PFSK-1 (cell line): ENCODE measurements at regions not wholly inside any gene's neighbourhood (a gene's known extent, or its start where the extent isn't known, plus 50 kb on each side); places are given as distances from the start of the nearest gene placed in this dataset.

Experiments used
- FOXP2 ChIP-seq: optimal IDR thresholded peaks from 2 replicates; pipeline ENCODE3; 2011; ENCODE audit warnings: borderline replicate concordance, control low read depth, inconsistent platforms; ENCODE audit not compliant: insufficient read depth; ENCODE audit errors: extremely low read length, extremely low read depth
- POLR2AphosphoS5 ChIP-seq: IDR thresholded peaks from 2 replicates; pipeline ENCODE4 v1.6.1; 2012; ENCODE audit warnings: low read depth, mild to moderate bottlenecking, control low read depth, low read length, moderate library complexity
- SIN3A ChIP-seq: IDR thresholded peaks from 2 replicates; pipeline ENCODE4 v1.6.1; 2012; ENCODE audit warnings: mild to moderate bottlenecking, low read length, moderate library complexity, borderline replicate concordance; ENCODE audit not compliant: insufficient read depth
- TAF1 ChIP-seq: IDR thresholded peaks from 2 replicates; pipeline ENCODE4 v1.6.1; 2012; ENCODE audit warnings: low read length, control low read depth, borderline replicate concordance; ENCODE audit not compliant: insufficient read depth
- TF ChIP-seq, protein P1 (sequence below), 2 experiments: IDR thresholded peaks; 2 replicates each; pipeline versions ENCODE4 v1.6.1 to v1.8.0; 2011 to 2012; ENCODE audit warnings: low read depth in 2 of 2, low read length in 2 of 2, control low read depth in 1 of 2, inconsistent platforms in 1 of 2, mild to moderate bottlenecking in 1 of 2, moderate library complexity in 1 of 2; ENCODE audit not compliant: insufficient read depth in 1 of 2

DNA sequence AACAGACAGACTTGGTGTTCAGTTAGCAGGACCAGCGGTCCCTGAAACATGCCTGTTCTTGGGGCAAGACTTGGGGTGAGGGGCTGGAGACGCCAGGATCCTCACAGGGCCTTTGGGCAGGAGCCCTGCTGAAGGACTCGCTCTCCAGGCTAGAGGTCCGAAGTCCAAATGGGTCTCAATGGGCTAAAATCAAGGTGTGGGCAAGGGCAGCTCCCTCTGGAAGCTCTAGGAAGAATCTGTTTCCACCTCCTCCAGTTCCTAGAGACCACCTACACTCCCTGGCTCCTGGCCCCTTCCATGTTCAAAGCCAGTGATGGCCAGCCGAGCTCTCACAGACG lies 111.3 kb downstream of the TUBA3C start:
- TF ChIP-seq SIN3A: no peak
- no peak for TF ChIP-seq FOXP2
- TF ChIP-seq, protein P1, sequence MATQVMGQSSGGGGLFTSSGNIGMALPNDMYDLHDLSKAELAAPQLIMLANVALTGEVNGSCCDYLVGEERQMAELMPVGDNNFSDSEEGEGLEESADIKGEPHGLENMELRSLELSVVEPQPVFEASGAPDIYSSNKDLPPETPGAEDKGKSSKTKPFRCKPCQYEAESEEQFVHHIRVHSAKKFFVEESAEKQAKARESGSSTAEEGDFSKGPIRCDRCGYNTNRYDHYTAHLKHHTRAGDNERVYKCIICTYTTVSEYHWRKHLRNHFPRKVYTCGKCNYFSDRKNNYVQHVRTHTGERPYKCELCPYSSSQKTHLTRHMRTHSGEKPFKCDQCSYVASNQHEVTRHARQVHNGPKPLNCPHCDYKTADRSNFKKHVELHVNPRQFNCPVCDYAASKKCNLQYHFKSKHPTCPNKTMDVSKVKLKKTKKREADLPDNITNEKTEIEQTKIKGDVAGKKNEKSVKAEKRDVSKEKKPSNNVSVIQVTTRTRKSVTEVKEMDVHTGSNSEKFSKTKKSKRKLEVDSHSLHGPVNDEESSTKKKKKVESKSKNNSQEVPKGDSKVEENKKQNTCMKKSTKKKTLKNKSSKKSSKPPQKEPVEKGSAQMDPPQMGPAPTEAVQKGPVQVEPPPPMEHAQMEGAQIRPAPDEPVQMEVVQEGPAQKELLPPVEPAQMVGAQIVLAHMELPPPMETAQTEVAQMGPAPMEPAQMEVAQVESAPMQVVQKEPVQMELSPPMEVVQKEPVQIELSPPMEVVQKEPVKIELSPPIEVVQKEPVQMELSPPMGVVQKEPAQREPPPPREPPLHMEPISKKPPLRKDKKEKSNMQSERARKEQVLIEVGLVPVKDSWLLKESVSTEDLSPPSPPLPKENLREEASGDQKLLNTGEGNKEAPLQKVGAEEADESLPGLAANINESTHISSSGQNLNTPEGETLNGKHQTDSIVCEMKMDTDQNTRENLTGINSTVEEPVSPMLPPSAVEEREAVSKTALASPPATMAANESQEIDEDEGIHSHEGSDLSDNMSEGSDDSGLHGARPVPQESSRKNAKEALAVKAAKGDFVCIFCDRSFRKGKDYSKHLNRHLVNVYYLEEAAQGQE (IDR thresholded peaks at IDR 0.05; ENCODE audit: insufficient read depth in 1 of 2, low read depth in 2 of 2, low read length in 2 of 2): no peak
- no peak for TF ChIP-seq TAF1
- TF ChIP-seq POLR2AphosphoS5: no peak

DNA sequence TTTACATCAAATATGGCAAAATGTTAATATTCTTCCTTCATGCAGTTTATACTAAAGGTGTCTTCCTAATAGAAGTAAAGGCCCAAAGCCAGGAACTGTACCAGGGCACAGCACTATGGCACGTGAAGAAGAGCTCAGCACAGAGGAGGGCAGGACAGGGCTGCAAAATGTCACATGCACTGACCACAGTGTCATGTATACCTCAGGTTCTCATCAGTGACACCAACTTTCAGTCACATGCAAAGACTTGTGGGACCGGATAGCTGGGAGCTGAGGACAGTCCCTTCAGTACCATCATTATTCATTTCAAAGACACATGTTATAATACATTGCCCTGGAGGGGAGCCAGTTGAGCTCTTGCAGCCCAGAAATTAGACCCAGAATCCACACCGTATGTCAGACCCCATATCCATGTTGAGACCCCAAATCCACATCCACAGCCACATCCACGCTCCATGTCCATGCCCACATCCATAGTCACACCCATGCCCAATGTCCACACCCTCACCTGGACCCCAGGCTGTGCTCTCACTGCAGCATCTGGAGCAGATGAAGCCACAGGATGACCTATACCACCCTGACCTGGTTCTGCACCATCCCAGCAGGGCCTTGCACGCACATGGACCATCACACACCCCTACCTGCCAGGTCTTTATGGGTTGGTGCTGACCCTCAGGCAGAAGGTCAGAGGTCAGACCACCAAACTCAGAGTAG lies 111.8 kb downstream of the TUBA3C start:
- no peak for TF ChIP-seq SIN3A
- no peak for TF ChIP-seq POLR2AphosphoS5
- no peak for TF ChIP-seq FOXP2
- TF ChIP-seq, protein P1 (IDR thresholded peaks at IDR 0.05; ENCODE audit: insufficient read depth in 1 of 2, low read depth in 2 of 2, low read length in 2 of 2): no peak
- no peak for TF ChIP-seq TAF1

DNA sequence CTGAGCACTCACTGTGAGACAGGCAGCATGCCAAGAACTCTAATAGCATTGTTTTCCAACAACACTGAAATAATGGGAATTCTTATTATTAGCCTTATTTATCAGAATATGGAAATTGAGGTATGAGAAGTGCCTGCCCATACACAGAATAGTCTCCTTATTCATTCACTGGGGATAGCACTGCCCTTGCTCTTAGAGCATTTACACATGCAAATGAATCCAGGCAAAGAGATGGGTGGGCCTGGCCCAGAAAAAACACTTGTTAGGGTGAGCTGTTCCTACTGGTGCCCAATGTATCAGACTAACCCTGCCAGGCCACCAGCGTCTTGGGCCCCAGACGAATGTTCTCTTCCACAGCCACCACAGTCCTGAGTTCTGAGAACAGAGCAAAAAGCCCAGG lies 112.9 kb downstream of the TUBA3C start:
- no peak for TF ChIP-seq FOXP2
- TF ChIP-seq SIN3A: no peak
- TF ChIP-seq TAF1: no peak
- TF ChIP-seq POLR2AphosphoS5: no peak
- TF ChIP-seq, protein P1 (IDR thresholded peaks at IDR 0.05; ENCODE audit: insufficient read depth in 1 of 2, low read depth in 2 of 2, low read length in 2 of 2): no peak

DNA sequence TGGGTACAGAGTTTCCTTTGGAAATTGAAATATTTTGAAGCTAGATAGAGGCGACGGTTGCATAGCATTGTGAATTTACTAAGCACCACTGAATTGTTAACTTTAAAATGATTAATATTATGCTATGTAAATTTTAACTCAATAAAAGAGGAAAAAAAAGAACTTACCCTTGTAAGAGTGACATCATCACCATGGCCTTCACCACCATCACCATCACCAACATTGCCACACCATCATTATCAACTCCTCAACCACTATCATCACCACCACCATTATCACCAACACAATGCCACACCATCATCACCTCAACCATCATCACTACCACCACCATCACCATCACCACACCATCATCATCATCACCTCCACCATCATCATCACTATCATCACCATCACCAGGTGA lies 113.9 kb downstream of the TUBA3C start:
- TF ChIP-seq POLR2AphosphoS5 (no peak), FOXP2 (no peak), SIN3A (no peak), TAF1 (no peak)
- TF ChIP-seq, protein P1 (IDR thresholded peaks at IDR 0.05; ENCODE audit: insufficient read depth in 1 of 2, low read depth in 2 of 2, low read length in 2 of 2): no peak

DNA sequence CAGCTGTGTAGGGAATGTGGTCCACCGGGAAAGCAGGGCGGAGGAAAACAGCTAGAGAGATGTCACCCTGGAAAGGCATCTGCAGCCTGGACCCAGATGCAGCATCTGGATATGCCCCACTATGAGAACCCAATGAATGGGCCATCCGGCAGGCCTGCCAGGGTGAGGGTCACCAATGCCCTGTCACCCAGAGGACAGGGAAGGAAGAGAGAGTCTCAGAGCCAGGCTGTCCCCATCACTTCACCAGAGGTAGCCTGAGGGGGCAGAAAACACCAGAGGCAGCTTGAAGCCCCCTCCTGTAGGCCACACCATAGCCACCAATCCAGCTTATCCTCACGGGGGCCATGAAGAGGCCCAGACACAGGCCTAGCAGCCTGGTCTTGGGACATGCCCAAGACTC lies 118.8 kb downstream of the TUBA3C start:
- TF ChIP-seq FOXP2 (no peak), TAF1 (no peak), SIN3A (no peak), POLR2AphosphoS5 (no peak)
- TF ChIP-seq, protein P1 (IDR thresholded peaks at IDR 0.05; ENCODE audit: insufficient read depth in 1 of 2, low read depth in 2 of 2, low read length in 2 of 2): no peak
